Naive thymus-derived CD4-positive, alpha-beta T cell (primary cell): ENCODE measurements at regions not wholly inside any gene's neighbourhood (a gene's known extent, or its start where the extent isn't known, plus 50 kb on each side); places are given as distances from the start of the nearest gene placed in this dataset.
"Not testable (repeated sequence)": the region's sequence is repeated elsewhere in the genome, so short reads cannot be mapped to it uniquely, and the experiment has no call there.

ENCODE experiments used
- ATAC-seq: fragments of 150-1000 bp; cut with Tn5 transposase; 2 replicates; pipeline ENCODE4 v1.10.0; 2021; ENCODE audit warnings: mild to moderate bottlenecking, moderate library complexity
- CTCF ChIA-PET: fragments of 350-600 bp; sonication (Branson Sonifier 250); formaldehyde crosslinking; loops from one replicate; lab custom pipeline; 2021; ENCODE audit warnings: antibody characterized with exemption; lab: Charles Lee
- POLR2A ChIA-PET: fragments of 350-600 bp; sonication (Branson Sonifier 250); formaldehyde crosslinking; loops from one replicate; lab custom pipeline; 2021; ENCODE audit warnings: antibody characterized with exemption, inconsistent platforms; lab: Charles Lee
- DNase-seq, 9 donors: peaks; one replicate each; pipeline versions ENCODE4 v3.0.0 to v3.0.0-alpha.2; 2020 to 2022; ENCODE audit warnings: mixed read lengths in 1 of 9
- H3K27ac ChIP-seq: one replicate; pipeline ENCODE4 v1.7.0; 2013; ENCODE audit warnings: mild to moderate bottlenecking, low read depth, low read length, moderate library complexity
- H3K27me3 ChIP-seq, 2 donors: one replicate each; pipeline ENCODE4 v1.7.0; 2013; ENCODE audit warnings: low read length in 2 of 2, mild to moderate bottlenecking in 2 of 2, moderate library complexity in 2 of 2; ENCODE audit not compliant: control insufficient read depth in 2 of 2, insufficient read depth in 2 of 2
- H3K36me3 ChIP-seq, 3 experiments: 1 replicate in 2 of 3; 2 replicates in 1 of 3; pipeline ENCODE4 v1.7.0; 2013; ENCODE audit warnings: low read length in 3 of 3, mild to moderate bottlenecking in 3 of 3, moderate library complexity in 1 of 3; ENCODE audit not compliant: insufficient read depth in 3 of 3, control insufficient read depth in 2 of 3
- H3K4me1 ChIP-seq, 2 donors: one replicate each; pipeline ENCODE4 v1.7.0; 2013; ENCODE audit warnings: low read length in 2 of 2, mild to moderate bottlenecking in 2 of 2, moderate library complexity in 1 of 2; ENCODE audit not compliant: control insufficient read depth in 2 of 2, insufficient read depth in 2 of 2
- H3K4me3 ChIP-seq: 2 replicates; pipeline ENCODE4 v1.7.0; 2013; ENCODE audit warnings: mild to moderate bottlenecking, low read length
- H3K9me3 ChIP-seq, 3 experiments: 1 replicate in 2 of 3; 2 replicates in 1 of 3; pipeline ENCODE4 v1.7.0; 2013; ENCODE audit warnings: low read length in 3 of 3; ENCODE audit not compliant: control insufficient read depth in 2 of 3
- H3K27ac Mint-ChIP-seq, 9 donors: one replicate each; pipeline ENCODE4 v1.8.0; 2020 to 2022; ENCODE audit warnings: mixed read lengths in 9 of 9, mild to moderate bottlenecking in 8 of 9, moderate library complexity in 5 of 9, inconsistent platforms in 2 of 9
- H3K27me3 Mint-ChIP-seq, 5 donors: one replicate each; pipeline ENCODE4 v1.8.0; 2021 to 2022; ENCODE audit warnings: mixed read lengths in 5 of 5, mild to moderate bottlenecking in 1 of 5
- H3K36me3 Mint-ChIP-seq, 5 donors: one replicate each; pipeline ENCODE4 v1.8.0; 2020 to 2022; ENCODE audit warnings: mixed read lengths in 5 of 5, mild to moderate bottlenecking in 3 of 5, inconsistent platforms in 1 of 5
- H3K4me1 Mint-ChIP-seq, 7 donors: one replicate each; pipeline ENCODE4 v1.8.0; 2020 to 2022; ENCODE audit warnings: mixed read lengths in 7 of 7, mild to moderate bottlenecking in 3 of 7, inconsistent platforms in 1 of 7
- H3K4me3 Mint-ChIP-seq, 10 donors: one replicate each; pipeline ENCODE4 v1.8.0; 2020 to 2022; ENCODE audit warnings: mild to moderate bottlenecking in 10 of 10, mixed read lengths in 10 of 10, moderate library complexity in 6 of 10, inconsistent platforms in 2 of 10
- H3K9me3 Mint-ChIP-seq, 11 donors: one replicate each; pipeline ENCODE4 v1.8.0; 2020 to 2022; ENCODE audit warnings: mixed read lengths in 11 of 11, mild to moderate bottlenecking in 4 of 11, inconsistent platforms in 1 of 11, moderate library complexity in 1 of 11
- intact Hi-C, 2 donors: fragments of 100-400 bp; cut with micrococcal nuclease; formaldehyde crosslinking; loops; one replicate each; pipeline ENCODE4 v1.15.1; 2023

DNA sequence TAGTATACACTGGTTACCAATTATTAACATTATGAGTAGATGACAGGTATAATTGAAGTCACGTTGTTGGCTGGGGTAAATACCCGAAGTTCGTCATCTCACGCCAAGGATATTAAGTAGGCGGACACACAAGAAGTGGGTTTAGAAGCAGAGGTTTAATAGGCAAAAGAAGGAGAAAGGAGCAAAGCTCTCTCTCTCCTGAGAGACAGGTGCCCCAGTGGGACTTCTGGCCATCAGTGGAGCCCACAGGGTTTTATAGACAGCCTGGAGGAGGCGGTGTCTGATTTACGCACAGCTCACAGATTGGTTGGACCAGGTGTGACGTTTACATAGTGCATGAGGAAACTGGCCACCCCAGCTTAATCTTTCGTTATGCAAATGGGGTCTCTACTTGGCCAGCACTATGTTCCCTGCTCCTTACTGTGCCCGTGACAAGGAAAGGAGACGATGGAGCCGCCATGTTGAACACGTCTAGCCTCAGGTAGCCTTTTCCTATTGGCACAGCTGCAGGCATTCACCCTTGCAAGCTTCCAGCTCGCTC lies 128.8 kb upstream of the KYNU start:
- Histone ChIP-seq H3K36me3 (no peaks in the 10 kb centered on the region), H3K4me1 (no peaks in the 10 kb centered on the region), H3K27ac (no peak overlapping the region), H3K27me3 (no peaks in the 10 kb centered on the region), H3K9me3 (no peaks in the 10 kb centered on the region), H3K4me3 (no peak overlapping the region)
- intact Hi-C loops: no loop called here
- Mint-ChIP-seq H3K4me1 (no peaks in the 10 kb centered on the region), H3K36me3 (no peaks in the 10 kb centered on the region), H3K27me3 (no peaks in the 10 kb centered on the region), H3K9me3 (peaks cover 0 to 4% (median 1%) of the 10 kb centered on the region in 11 donors), H3K4me3 (no peak overlapping the region), H3K27ac (no peak overlapping the region)
- POLR2A ChIA-PET: no interaction called here
- DNase-seq: no peak
- CTCF ChIA-PET: no interaction called here
- no peak for ATAC-seq

DNA sequence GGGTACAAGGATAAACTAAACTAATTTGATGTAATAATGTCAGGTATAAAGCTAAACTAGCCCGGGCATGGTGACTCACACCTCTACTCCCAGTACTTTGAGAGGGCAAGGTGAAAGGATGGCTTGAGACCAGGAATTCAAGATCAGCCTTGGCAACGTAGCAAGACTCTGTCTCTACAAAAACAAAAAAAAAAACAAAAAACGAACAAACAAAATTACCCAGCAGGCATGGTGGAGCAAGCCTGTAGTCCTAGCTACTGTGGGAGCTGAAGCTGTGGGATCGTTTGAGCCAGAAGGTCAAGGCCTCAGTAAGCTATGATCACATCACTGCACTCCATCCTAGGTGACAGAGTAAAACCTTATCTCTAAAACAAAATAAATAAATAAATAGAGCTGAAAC lies 131.8 kb upstream of the KYNU start:
- Histone ChIP-seq H3K27ac (no peak overlapping the region), H3K27me3 (no peaks in the 10 kb centered on the region), H3K36me3 (no peaks in the 10 kb centered on the region), H3K9me3 (no peaks in the 10 kb centered on the region), H3K4me1 (no peaks in the 10 kb centered on the region), H3K4me3 (no peak overlapping the region)
- CTCF ChIA-PET: no interaction called here
- Mint-ChIP-seq H3K27ac (no peak overlapping the region), H3K27me3 (no peaks in the 10 kb centered on the region), H3K36me3 (no peaks in the 10 kb centered on the region), H3K9me3 (peaks cover 0 to 4% (median 0%) of the 10 kb centered on the region in 11 donors), H3K4me3 (no peak overlapping the region), H3K4me1 (no peaks in the 10 kb centered on the region)
- DNase-seq (no peak), ATAC-seq (no peak)
- POLR2A ChIA-PET: no interaction called here
- intact Hi-C loops: no loop called here

- no peak for ATAC-seq
- Mint-ChIP-seq H3K9me3 (peaks cover 0 to 6% (median 2%) of the 10 kb centered on the region in 11 donors), H3K4me3 (no peak overlapping the region), H3K36me3 (no peaks in the 10 kb centered on the region), H3K4me1 (no peaks in the 10 kb centered on the region), H3K27ac (no peak overlapping the region), H3K27me3 (no peaks in the 10 kb centered on the region)
- H3K4me1 ChIP-seq: no peaks in the 10 kb centered on the region
- no peaks in the 10 kb centered on the region for H3K27me3 ChIP-seq
- H3K9me3 ChIP-seq: no peaks in the 10 kb centered on the region
- intact Hi-C loops: no loop called here
- DNase-seq: no peak
- CTCF ChIA-PET: no interaction called here
- H3K27ac ChIP-seq: no peak overlapping the region
- H3K36me3 ChIP-seq: no peaks in the 10 kb centered on the region
- H3K4me3 ChIP-seq: no peak overlapping the region
- POLR2A ChIA-PET: no interaction called here
Measured at GRCh38 chr2:142742371-142743214, 134.9 kb upstream of the KYNU start.

DNA sequence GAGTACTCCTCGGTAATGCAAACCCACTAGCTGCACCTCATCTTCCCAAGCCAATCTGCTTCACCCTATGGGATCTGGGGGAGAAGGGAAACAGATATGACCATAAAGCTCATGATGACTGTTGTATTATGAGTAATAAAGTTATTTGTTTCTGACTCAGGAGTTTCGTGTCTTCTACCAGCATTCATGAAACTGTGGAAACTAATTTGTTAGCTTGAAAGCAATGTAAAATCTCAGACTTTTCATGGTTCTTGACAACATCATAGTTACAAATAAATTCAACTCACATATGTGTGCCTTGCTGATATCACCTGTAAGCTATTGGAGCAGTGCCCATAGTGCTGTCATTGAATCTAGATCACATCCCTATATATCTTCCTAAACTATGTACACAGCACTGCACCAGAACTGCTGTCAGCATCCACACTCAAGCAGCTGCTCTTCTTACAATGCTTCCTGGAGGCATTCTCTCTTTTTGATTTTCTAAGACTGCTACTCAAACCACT lies 135.6 kb upstream of the KYNU start:
- Histone ChIP-seq H3K4me3 (no peak overlapping the region), H3K27ac (no peak overlapping the region), H3K9me3 (no peaks in the 10 kb centered on the region), H3K4me1 (no peaks in the 10 kb centered on the region), H3K36me3 (no peaks in the 10 kb centered on the region), H3K27me3 (no peaks in the 10 kb centered on the region)
- Mint-ChIP-seq H3K4me3 (no peak overlapping the region), H3K36me3 (no peaks in the 10 kb centered on the region), H3K27ac (no peak overlapping the region), H3K9me3 (peaks cover 0 to 6% (median 2%) of the 10 kb centered on the region in 11 donors), H3K27me3 (no peaks in the 10 kb centered on the region), H3K4me1 (no peaks in the 10 kb centered on the region)
- ATAC-seq (no peak), DNase-seq (no peak)
- intact Hi-C loops: no loop called here
- ChIA-PET POLR2A (no interaction called here), CTCF (no interaction called here)

- POLR2A ChIA-PET: no interaction called here
- H3K36me3 ChIP-seq: no peaks in the 10 kb centered on the region
- H3K4me3 Mint-ChIP-seq: no peak overlapping the region
- no peaks in the 10 kb centered on the region for H3K27me3 ChIP-seq
- no peaks in the 10 kb centered on the region for H3K4me1 Mint-ChIP-seq
- H3K27me3 Mint-ChIP-seq: no peaks in the 10 kb centered on the region
- H3K27ac ChIP-seq: no peak overlapping the region
- peaks cover 0 to 6% (median 3%) of the 10 kb centered on the region in 11 donors for H3K9me3 Mint-ChIP-seq
- CTCF ChIA-PET: no interaction called here
- no peak for ATAC-seq
- H3K4me3 ChIP-seq: no peak overlapping the region
- no peaks in the 10 kb centered on the region for H3K4me1 ChIP-seq
- no peaks in the 10 kb centered on the region for H3K9me3 ChIP-seq
- intact Hi-C loops: no loop called here
- DNase-seq: no peak
- H3K36me3 Mint-ChIP-seq: no peaks in the 10 kb centered on the region
- no peak overlapping the region for H3K27ac Mint-ChIP-seq
Measured at GRCh38 chr2:142734770-142735169, 142.7 kb upstream of the KYNU start.

- Histone ChIP-seq H3K4me1 (no peaks in the 10 kb centered on the region), H3K27ac (no peak overlapping the region), H3K9me3 (no peaks in the 10 kb centered on the region), H3K36me3 (no peaks in the 10 kb centered on the region), H3K27me3 (no peaks in the 10 kb centered on the region), H3K4me3 (no peak overlapping the region)
- ATAC-seq (no peak), DNase-seq (no peak)
- H3K9me3 Mint-ChIP-seq: peaks cover 0 to 5% (median 2%) of the 10 kb centered on the region in 11 donors
- no peaks in the 10 kb centered on the region for H3K27me3 Mint-ChIP-seq
- no peak overlapping the region for H3K4me3 Mint-ChIP-seq
- H3K36me3 Mint-ChIP-seq: no peaks in the 10 kb centered on the region
- H3K4me1 Mint-ChIP-seq: no peaks in the 10 kb centered on the region
- ChIA-PET CTCF (no interaction called here), POLR2A (no interaction called here)
- intact Hi-C loops: no loop called here
- no peak overlapping the region for H3K27ac Mint-ChIP-seq
Measured at GRCh38 chr2:142734231-142734630, 143.2 kb upstream of the KYNU start.

DNA sequence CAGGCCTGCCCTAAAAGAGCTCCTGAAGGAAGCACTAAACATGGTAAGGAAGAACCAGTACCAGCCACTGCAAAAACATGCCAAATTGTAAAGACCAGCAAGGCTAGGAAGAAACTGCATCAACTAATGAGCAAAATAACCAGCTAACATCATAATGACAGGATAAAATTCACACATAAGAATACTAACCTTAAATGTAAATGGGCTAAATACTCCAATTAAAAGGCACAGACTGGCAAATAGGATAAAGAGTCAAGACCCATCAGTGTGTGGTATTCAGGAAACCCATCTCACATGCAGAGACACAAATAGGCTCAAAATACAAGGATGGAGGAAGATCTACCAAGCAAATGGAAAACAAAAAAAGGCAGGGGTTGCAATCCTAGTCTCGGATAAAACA lies 147.7 kb upstream of the KYNU start:
- CTCF ChIA-PET, H3K4me1 Mint-ChIP-seq, H3K27ac ChIP-seq, H3K9me3 ChIP-seq, intact Hi-C loops, H3K4me3 ChIP-seq, H3K27ac Mint-ChIP-seq, DNase-seq, ATAC-seq, H3K4me1 ChIP-seq, H3K36me3 Mint-ChIP-seq, H3K27me3 Mint-ChIP-seq, POLR2A ChIA-PET, H3K27me3 ChIP-seq, H3K36me3 ChIP-seq, H3K4me3 Mint-ChIP-seq: not testable (repeated sequence)
- peaks cover 0 to 11% (median 6%) of the 10 kb centered on the region in 11 donors for H3K9me3 Mint-ChIP-seq
